Nephron (organoid): ENCODE measurements at regions not wholly inside any gene's neighbourhood (a gene's known extent, or its start where the extent isn't known, plus 50 kb on each side); places are given as distances from the start of the nearest gene placed in this dataset.

Source experiments
- H3K27ac Mint-ChIP-seq, 3 experiments: 2 replicates each; pipeline ENCODE4 v1.8.0; 2020; ENCODE audit warnings: mixed read lengths in 3 of 3, mild to moderate bottlenecking in 2 of 3, moderate library complexity in 1 of 3
- H3K27me3 Mint-ChIP-seq: 2 replicates; pipeline ENCODE4 v1.8.0; 2021; ENCODE audit warnings: low read depth, mild to moderate bottlenecking, moderate library complexity, mixed read lengths
- H3K36me3 Mint-ChIP-seq: 2 replicates; pipeline ENCODE4 v1.8.0; 2020; ENCODE audit warnings: low read depth, mixed read lengths
- H3K4me1 Mint-ChIP-seq: 2 replicates; pipeline ENCODE4 v1.8.0; 2020; ENCODE audit warnings: mixed read lengths
- H3K4me3 Mint-ChIP-seq, 3 experiments: 2 replicates each; pipeline ENCODE4 v1.8.0; 2020; ENCODE audit warnings: mild to moderate bottlenecking in 3 of 3, mixed read lengths in 3 of 3, moderate library complexity in 2 of 3
- H3K9me3 Mint-ChIP-seq: 2 replicates; pipeline ENCODE4 v1.8.0; 2020; ENCODE audit warnings: mixed read lengths
- CTCF ChIP-seq, 3 experiments: fragments of 200-600 bp; sonication (generic); IDR thresholded peaks; one replicate each; pipeline ENCODE4 v1.5.0; 2021; ENCODE audit warnings: antibody characterized with exemption in 3 of 3; ENCODE audit not compliant: unreplicated experiment in 3 of 3

GRCh38 chr2:84297155-84297554 lies 161.9 kb downstream of the SUCLG1 start:
- no peaks in the 10 kb centered on the region for H3K36me3 Mint-ChIP-seq
- TF ChIP-seq CTCF (IDR thresholded peaks at IDR 0.05; ENCODE audit: unreplicated experiment in 3 of 3) = no peak
- H3K4me1 Mint-ChIP-seq = no peaks in the 10 kb centered on the region
- no peaks in the 10 kb centered on the region for H3K9me3 Mint-ChIP-seq
- H3K27ac Mint-ChIP-seq = no peak overlapping the region
- no peaks in the 10 kb centered on the region for H3K27me3 Mint-ChIP-seq
- H3K4me3 Mint-ChIP-seq = no peak overlapping the region

DNA sequence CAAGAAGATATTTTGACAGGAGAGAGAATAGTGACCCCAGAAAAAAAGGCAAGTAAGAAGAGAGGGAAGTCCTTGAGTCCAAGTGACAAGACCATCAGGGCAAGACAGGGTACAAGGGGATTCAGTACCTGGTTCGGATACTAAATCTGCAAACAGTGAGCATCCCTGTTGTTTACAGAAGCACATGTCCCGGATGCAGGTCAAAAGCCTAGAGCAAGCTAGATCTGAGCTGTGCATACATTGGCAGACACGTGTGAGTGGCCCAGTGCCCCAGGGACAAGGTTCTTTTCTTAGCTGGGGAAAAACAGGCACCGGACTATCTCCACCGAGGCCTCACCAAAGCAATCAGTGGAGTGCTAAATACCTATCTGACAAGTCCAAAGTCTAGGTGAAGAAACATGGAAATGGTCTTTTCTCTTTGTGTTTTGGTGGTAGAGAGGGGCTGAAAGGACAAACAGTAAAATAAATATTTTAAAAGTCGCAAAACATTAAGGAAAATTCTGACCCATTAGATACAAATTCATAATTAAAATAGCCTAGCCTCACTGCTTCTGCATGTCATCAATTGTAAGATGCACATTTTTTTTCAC lies 165.2 kb downstream of the SUCLG1 start:
- no peaks in the 10 kb centered on the region for H3K27me3 Mint-ChIP-seq
- H3K36me3 Mint-ChIP-seq = no peaks in the 10 kb centered on the region
- no peak overlapping the region for H3K4me3 Mint-ChIP-seq
- H3K4me1 Mint-ChIP-seq = no peaks in the 10 kb centered on the region
- no peaks in the 10 kb centered on the region for H3K9me3 Mint-ChIP-seq
- no peak overlapping the region for H3K27ac Mint-ChIP-seq
- TF ChIP-seq CTCF (IDR thresholded peaks at IDR 0.05; ENCODE audit: unreplicated experiment in 3 of 3) = no peak

DNA sequence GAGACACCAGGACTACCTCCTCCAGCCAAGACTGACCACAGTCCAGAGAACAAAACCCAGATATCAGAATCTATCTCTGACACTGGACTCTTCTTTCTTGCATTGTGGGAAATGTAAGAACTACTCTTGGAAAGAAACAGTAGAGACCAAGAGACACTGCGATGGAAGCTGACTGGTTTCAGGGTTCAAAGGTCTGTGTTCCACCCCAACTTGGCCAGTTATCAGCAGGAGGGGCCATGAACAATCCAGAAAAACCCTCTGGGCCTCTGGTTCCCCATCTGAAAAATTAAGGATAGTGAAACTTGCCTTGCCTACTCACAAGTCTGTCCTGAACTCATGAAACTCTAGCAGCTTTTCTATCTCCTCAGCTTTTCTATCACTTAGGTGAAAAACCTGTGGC lies 166.5 kb downstream of the SUCLG1 start:
- H3K36me3 Mint-ChIP-seq = no peaks in the 10 kb centered on the region
- no peak overlapping the region for H3K4me3 Mint-ChIP-seq
- H3K27ac Mint-ChIP-seq = no peak overlapping the region
- no peaks in the 10 kb centered on the region for H3K9me3 Mint-ChIP-seq
- no peaks in the 10 kb centered on the region for H3K4me1 Mint-ChIP-seq
- TF ChIP-seq CTCF (IDR thresholded peaks at IDR 0.05; ENCODE audit: unreplicated experiment in 3 of 3) = no peak
- H3K27me3 Mint-ChIP-seq = no peaks in the 10 kb centered on the region

GRCh38 chr2:84290537-84290936 lies 168.5 kb downstream of the SUCLG1 start:
- H3K9me3 Mint-ChIP-seq = no peaks in the 10 kb centered on the region
- no peaks in the 10 kb centered on the region for H3K36me3 Mint-ChIP-seq
- no peak overlapping the region for H3K27ac Mint-ChIP-seq
- H3K27me3 Mint-ChIP-seq = no peaks in the 10 kb centered on the region
- H3K4me3 Mint-ChIP-seq = no peak overlapping the region
- H3K4me1 Mint-ChIP-seq = no peaks in the 10 kb centered on the region
- TF ChIP-seq CTCF (IDR thresholded peaks at IDR 0.05; ENCODE audit: unreplicated experiment in 3 of 3) = no peak

GRCh38 chr2:84288293-84288692 lies 170.8 kb downstream of the SUCLG1 start:
- Mint-ChIP-seq H3K27me3 (no peaks in the 10 kb centered on the region), H3K4me3 (no peak overlapping the region), H3K4me1 (peaks cover 4% of the 10 kb centered on the region), H3K36me3 (no peaks in the 10 kb centered on the region), H3K9me3 (no peaks in the 10 kb centered on the region), H3K27ac (no peak overlapping the region)
- no peak for TF ChIP-seq CTCF (IDR thresholded peaks at IDR 0.05; ENCODE audit: unreplicated experiment in 3 of 3)

- H3K4me1 Mint-ChIP-seq = peaks cover 5% of the 10 kb centered on the region
- no peaks in the 10 kb centered on the region for H3K9me3 Mint-ChIP-seq
- TF ChIP-seq CTCF (IDR thresholded peaks at IDR 0.05; ENCODE audit: unreplicated experiment in 3 of 3) = no peak
- H3K27me3 Mint-ChIP-seq = no peaks in the 10 kb centered on the region
- H3K36me3 Mint-ChIP-seq = no peaks in the 10 kb centered on the region
- H3K4me3 Mint-ChIP-seq = no peak overlapping the region
- H3K27ac Mint-ChIP-seq = no peak overlapping the region
Measured at GRCh38 chr2:84286878-84287277, 172.2 kb downstream of the SUCLG1 start.
